ENCODE measurements at regions not wholly inside any gene's neighbourhood (a gene's known extent, or its start where the extent isn't known, plus 50 kb on each side); places are given as distances from the start of the nearest gene placed in this dataset.

DNA sequence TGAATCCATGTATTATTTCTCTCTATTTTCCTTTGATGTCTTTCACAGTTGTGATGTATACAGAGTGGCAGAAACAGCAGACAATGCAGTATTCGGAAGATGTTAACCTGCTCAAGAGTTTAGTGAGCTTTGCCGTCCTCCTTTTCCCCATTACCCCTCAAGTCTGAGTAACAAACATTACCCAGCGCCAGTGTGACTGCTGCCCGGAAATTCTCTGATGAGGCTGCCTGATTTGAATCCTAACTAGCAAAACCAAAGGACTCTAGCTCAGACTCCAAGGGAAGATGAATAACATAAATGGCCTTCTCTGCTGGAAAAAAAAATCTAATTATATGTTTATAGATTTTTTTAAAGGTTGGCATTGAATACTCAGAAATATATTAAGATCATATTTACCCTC is 247.3 kb upstream of the SOX21 start (continued):
- TF ChIP-seq LCOR (CRISPR knock-in tag; IDR thresholded peaks at IDR 0.05) = no peak

DNA sequence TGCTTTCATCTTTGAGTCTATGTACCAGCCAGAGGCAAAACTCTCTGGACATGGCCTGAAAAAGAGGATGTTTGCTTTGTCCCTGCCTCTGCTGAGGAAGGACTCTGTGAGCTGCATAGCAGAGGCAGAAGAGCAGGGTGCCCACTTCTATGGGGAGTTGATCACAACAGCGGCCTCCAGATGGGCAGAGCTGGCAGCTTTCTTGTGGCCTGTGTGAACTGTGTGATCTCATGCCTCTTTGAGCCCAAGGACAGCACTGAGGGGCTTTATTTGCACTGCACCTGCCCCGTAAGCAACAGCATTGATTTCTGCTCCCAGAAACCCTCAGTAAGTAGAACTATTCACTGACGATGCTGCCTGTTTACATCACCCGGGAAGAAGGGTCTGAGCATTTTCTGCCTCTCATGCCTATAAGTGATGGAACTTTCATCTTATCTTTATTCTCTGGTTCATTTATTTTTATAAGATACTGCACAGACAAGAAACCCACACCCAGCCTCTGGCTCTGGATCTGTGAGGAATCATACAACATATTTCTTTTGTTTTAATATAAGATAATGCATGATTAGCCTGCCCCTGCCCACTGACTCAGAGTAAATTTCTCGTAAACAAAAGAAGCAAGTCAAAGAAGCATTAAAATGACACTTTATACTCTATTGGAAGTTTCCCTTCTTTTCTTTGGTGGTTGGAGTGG is 244.2 kb upstream of the SOX21 start:
- H3K36me3 ChIP-seq (ENCODE audit: control insufficient read depth, insufficient read depth, low read length) = no peaks in the 10 kb centered on the region
- no peak for FAIRE-seq
- no peak for DNase-seq (ENCODE audit: extremely low read depth in 1 of 4, low spot score in 3 of 4)
- H3K27ac ChIP-seq (ENCODE audit: extremely low read depth, low read depth, low read length) = no peak overlapping the region
- no peak overlapping the region for H3K9ac ChIP-seq (ENCODE audit: insufficient read depth in 1 of 2, low read depth in 2 of 2, low read length in 2 of 2)
- BruUV-seq (replicated peaks) = no TSS peak
- H3K79me2 ChIP-seq (ENCODE audit: control insufficient read depth, insufficient read depth, low read length) = no peaks in the 10 kb centered on the region
- intact Hi-C loops (cut with micrococcal nuclease) (loop anchor here (10.0 kb wide), 1 partner anchor 522 kb away; no protein-coding TSS in a partner anchor), in situ Hi-C loops (cut with MboI) (no loop called here)
- H3K27me3 ChIP-seq (ENCODE audit: control insufficient read depth in 2 of 2, insufficient read depth in 2 of 2, low read length in 2 of 2) = no peaks in the 10 kb centered on the region
- H4K20me1 ChIP-seq (replicated peaks; ENCODE audit: control insufficient read depth, insufficient read depth, low read length) = no peaks in the 10 kb centered on the region
- no peaks in the 10 kb centered on the region for H3K9me1 ChIP-seq (ENCODE audit: control insufficient read depth, insufficient read depth, low read length)
- ChIA-PET CTCF (ENCODE audit: low intra/inter-chr PET ratio) (no interaction called here), POLR2A (interaction anchor here (0.7 kb wide), 1 partner anchor 127 kb away, joined by 3 read pairs; no protein-coding TSS in a partner anchor)
- TF ChIP-seq ZNF277 (CRISPR knock-in tag; IDR thresholded peaks at IDR 0.05; ENCODE audit: borderline replicate concordance) (no peak), ZNF175 (CRISPR knock-in tag; IDR thresholded peaks at IDR 0.05; ENCODE audit: low read depth) (no peak), ZBTB9 (CRISPR knock-in tag; IDR thresholded peaks at IDR 0.05) (no peak), NFE2L1 (tag; IDR thresholded peaks at IDR 0.05; ENCODE audit: borderline replicate concordance, low read depth) (no peak), TSC22D4 (tag; IDR thresholded peaks at IDR 0.05) (no peak), HNRNPL (IDR thresholded peaks at IDR 0.05; ENCODE audit: low read depth, low read length) (no peak), ZFP1 (CRISPR knock-in tag; IDR thresholded peaks at IDR 0.05) (no peak), ZFPM2 (CRISPR knock-in tag; IDR thresholded peaks at IDR 0.05) (no peak), RBM15 (IDR thresholded peaks at IDR 0.05; ENCODE audit: insufficient read depth, low read length) (no peak), RBM39 (optimal IDR thresholded peaks at IDR 0.05; ENCODE audit: low read depth, low read length) (no peak), PTBP1 (IDR thresholded peaks at IDR 0.05; ENCODE audit: low read depth, low read length) (no peak), RFX1 (IDR thresholded peaks at IDR 0.05) (no peak), MXI1 (IDR thresholded peaks at IDR 0.05; ENCODE audit: low read depth, low read length) (no peak), BCOR (IDR thresholded peaks at IDR 0.05) (no peak), TBL1XR1 (IDR thresholded peaks at IDR 0.05; ENCODE audit: low read length in 2 of 2) (no peak), RBFOX2 (IDR thresholded peaks at IDR 0.05; ENCODE audit: low read depth, low read length) (no peak), LEF1 (IDR thresholded peaks at IDR 0.05) (no peak)
- TF ChIP-seq, protein P1, sequence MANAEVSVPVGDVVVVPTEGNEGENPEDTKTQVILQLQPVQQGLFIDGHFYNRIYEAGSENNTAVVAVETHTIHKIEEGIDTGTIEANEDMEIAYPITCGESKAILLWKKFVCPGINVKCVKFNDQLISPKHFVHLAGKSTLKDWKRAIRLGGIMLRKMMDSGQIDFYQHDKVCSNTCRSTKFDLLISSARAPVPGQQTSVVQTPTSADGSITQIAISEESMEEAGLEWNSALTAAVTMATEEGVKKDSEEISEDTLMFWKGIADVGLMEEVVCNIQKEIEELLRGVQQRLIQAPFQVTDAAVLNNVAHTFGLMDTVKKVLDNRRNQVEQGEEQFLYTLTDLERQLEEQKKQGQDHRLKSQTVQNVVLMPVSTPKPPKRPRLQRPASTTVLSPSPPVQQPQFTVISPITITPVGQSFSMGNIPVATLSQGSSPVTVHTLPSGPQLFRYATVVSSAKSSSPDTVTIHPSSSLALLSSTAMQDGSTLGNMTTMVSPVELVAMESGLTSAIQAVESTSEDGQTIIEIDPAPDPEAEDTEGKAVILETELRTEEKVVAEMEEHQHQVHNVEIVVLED (CRISPR knock-in tag; IDR thresholded peaks at IDR 0.05) = no peak
- no peaks in the 10 kb centered on the region for H3K4me1 ChIP-seq (replicated peaks in 1 of 2; ENCODE audit: control insufficient read depth in 2 of 2, insufficient read depth in 2 of 2, low read length in 2 of 2)
- H3K4me3 ChIP-seq = no peak overlapping the region
- no peak for ATAC-seq
- H3K9me3 ChIP-seq (replicated peaks; ENCODE audit: control insufficient read depth, insufficient read depth, low read depth, low read length) = no peaks in the 10 kb centered on the region
- H2AFZ ChIP-seq (ENCODE audit: low read depth, low read length) = no peak overlapping the region
- WGBS (ENCODE audit: insufficient coverage, low coverage, missing lambda C conversion rate) = 0% methylated on average over 5 of the region's 5 CpGs
- H3K4me2 ChIP-seq (ENCODE audit: insufficient read depth, low read length) = no peak overlapping the region

All from K562 (cell line).